HG02588 (cell line): ENCODE measurements at regions not wholly inside any gene's neighbourhood (a gene's known extent, or its start where the extent isn't known, plus 50 kb on each side); places are given as distances from the start of the nearest gene placed in this dataset.

Source experiments
- ATAC-seq: cut with Tn5 transposase; IDR thresholded peaks from one replicate; pipeline ENCODE4 v1.9.1; 2021; ENCODE audit warnings: mild to moderate bottlenecking, moderate library complexity; ENCODE audit not compliant: unreplicated experiment

DNA sequence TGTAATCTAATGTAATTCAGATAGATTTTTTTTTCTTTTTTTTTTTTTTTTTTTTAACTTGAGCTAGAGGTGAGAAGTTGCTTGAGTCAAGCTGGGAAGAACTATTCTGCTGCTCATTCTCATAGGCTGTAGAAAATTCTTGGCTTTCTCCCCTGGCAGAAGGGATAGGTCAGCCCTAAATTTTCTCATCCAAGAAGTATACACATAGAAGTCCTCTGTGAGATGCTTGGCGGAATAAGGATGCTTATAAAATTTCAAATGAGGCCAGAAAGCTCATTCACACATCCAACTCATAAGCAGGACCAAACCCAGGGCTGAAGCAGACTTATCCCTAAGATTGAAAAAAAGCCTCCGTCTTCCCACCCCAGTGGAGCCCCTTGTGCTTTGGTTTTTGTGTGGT is 572.5 kb downstream of the SQOR start:
- ATAC-seq, result no peak

DNA sequence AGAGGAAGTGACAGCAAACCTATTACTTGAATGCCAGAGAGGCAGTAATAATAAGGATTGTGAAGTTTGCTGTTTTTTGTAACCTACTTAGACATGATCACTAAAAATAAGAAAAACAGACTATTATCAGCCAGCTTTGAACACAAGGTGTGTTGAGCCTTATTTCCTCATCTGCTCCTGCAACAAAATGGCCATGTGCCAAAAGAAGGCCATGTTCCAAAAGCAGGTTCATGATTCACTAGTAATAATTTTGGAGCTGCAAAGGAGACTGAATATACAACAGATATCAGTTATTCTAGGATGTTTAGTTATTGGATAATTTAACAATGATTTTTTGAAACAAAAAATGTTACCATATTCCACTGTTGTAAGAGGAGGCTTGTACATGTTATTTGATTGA is 578.7 kb downstream of the SQOR start:
- no peak for ATAC-seq

DNA sequence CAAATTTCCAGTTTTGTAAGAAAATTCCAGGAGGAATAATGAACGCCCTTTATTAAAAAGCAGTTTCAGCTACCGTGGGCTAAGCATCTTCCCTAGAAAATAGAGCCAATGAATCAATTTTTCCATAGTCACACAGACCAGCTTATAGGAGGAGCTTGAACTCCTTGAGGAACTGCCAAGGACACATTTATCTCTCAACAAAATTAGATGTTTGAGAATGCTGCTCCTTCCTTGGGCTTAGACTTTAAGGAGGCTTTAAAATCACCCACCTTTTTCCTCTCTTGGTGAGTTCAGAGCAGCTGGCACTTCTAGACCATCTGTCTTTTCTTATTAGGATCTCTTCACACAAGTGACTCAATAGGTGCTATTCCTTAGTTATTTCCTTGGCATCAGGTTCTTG is 588.0 kb downstream of the SQOR start:
- no peak for ATAC-seq

DNA sequence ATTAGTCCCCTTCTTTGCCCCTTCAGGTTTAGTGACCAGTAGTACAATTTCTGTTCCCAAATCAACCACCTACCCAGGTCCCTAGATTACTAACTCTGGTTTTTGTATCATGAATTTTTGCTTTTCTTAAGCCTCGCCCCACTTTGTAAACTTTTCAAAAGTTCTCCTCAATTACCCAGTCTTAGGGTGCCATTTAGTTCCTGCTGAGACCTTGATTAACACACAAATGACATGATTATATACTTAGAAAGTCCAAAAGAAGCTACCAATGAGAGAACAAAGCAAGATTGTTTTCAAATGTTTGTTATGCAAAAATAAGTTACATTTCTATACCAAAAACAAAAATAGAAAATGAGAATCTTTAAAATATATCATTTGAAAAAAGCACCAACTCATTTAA is 594.4 kb downstream of the SQOR start:
- ATAC-seq, result no peak

DNA sequence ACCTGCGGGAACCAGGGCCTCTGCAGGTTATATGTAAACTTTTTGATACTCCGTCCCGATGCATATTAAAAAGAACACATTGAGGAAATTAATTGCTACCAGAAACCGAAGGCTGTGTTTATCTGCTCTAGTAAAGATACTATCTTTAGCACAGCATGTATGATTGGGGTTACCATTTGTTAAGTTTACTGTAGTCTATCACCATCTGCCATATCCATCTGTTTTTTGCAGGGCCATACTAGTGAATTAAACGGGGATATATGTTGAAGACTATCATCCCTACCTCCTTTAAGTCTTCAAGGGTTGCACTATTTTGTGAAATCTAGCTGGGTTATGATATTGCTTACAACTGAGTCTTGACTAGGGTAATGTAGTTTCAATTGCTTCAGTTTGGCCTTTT is 597.0 kb downstream of the SQOR start:
- no peak for ATAC-seq

DNA sequence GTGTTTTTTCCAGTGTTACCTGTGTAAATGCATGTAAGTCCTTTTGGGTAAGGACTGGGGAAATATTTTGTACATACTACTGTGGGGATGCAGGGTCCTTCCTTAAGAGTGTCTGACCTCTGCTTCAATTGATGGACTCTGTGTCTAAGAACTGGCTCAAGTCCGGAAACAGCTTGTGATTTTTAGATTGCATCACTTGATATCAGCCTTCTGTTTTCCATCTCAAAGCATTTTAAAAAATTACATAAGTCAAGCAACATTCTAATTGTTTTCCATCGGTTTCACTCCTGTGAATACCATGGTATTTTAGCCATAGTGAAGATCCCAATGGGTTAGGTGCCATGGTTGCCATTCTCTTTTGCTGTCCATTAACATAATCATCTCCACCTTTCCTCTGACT is 597.6 kb downstream of the SQOR start:
- no peak for ATAC-seq

DNA sequence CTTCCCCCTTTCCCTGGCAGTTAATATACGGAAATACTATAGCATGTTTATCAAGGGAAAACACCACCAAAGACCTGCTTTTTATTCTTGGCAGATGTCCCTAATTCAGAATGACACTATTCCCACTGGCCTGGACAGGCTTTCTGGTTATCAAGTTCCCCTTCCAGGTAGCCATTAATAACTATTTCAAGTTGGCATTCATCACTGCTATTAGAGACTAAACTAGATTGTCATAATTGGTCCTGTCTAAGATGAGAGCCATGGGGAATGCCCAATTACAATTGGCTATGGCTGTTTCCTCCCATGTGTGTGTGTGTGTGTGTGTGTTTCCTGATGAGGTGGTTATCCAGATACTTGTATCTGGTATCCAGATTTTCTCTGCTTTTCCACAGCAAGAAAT is 608.1 kb downstream of the SQOR start:
- no peak for ATAC-seq

DNA sequence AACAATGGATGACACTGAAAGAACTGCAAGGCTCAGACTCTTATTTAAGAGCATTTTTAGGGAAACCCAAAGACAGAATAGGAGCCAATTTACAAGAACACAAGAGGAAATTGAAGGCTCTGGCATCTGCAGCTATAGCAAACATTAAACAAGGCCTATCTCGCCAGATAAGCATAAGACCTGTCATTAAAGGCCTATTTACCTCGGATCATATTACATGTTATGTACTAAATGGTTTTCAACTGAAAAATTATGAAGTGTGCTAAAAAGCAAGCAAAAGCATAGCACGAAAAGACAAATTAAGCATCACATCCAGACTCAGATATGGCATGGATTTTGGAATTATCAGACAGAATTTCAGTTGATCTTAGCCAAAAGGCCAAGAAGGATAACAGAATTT is 617.1 kb downstream of the SQOR start:
- no peak for ATAC-seq

DNA sequence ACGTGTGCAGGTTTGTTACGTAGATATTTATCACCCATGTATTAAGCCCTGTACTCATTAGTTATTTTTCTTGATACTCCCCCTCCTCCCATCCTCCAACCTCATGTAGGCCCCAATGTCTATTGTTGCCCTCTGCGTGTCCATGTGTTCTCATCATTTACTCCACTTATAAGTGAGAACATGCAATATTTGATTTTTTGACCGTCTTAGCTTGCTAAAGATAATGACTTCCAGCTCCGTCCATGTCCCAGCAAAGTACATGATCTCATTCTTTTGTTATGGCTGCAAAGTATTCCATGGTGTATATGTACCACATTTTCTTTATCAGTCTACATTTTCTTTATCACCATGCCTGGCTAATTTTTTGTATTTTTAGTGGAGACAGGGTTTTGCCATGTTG is 623.2 kb downstream of the SQOR start:
- ATAC-seq, result no peak

DNA sequence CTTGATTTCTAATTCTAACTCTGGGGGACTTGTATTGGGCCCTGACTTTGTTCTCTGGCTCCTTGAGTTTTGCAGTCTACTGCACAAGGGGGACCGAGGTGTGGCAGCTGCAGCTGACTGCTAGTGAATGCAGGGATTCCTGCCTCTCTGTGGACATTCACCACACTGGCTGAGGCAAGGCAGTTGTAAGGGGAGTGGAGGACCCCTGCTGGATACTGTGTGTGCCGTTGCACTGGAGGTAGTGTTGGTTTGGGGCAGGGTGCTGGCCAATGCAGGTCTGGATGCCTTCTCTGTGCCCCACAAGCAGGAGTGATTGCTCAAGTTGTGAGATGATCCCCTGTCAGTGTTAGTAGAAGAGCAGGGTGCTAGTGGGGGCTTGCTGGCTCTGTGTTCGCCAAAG is 626.1 kb downstream of the SQOR start:
- ATAC-seq, result no peak

DNA sequence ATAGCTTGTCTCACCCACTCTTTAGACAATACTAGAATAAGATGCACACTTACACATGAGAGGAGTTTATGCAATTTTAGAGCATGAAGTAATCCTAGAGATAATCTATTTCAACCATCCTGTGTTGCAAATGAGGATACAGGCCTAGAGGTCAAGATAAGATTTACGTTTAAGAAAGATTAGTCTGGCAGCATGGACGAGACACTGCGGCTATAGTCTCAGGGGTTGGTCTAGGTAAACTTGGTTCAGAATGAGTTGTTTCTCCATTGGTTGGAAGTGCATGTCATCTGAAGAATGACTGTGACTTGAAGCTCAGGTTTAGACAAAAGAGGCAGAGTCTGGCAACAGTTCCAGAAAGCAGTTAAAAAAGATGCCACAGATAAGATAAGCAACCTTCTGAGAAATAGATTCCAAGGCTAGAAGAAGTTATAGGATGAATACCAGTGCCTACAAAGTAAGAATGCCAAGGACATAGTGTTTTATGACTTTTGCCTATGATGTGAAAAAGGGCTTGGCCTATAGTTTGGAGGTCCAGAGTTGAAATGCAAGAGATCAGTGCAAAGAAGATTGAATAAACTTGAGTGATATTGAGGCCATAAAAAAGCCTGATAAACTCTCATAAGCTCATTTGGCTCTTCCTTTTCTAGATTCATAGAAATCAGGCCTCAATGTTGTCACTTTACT is 631.0 kb downstream of the SQOR start:
- no peak for ATAC-seq

DNA sequence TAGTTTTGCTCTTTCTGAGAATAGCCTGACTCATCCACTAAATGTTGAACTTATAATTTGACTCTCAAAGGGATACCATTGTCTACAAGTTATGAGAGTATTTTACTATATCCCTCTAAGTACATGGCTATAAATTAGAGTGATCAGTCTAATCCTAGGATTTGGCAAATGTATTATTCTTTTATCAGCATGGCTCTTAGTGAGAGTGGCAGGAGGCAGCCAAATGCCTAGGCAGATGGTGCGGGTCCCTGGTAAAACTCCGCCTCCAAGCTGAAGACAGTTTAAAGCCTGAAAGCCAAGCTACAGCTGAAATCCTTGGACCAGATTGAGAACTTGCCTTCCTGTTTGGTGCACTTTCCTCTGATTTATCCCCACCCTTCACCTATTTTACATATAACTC is 631.8 kb downstream of the SQOR start:
- ATAC-seq, result no peak

DNA sequence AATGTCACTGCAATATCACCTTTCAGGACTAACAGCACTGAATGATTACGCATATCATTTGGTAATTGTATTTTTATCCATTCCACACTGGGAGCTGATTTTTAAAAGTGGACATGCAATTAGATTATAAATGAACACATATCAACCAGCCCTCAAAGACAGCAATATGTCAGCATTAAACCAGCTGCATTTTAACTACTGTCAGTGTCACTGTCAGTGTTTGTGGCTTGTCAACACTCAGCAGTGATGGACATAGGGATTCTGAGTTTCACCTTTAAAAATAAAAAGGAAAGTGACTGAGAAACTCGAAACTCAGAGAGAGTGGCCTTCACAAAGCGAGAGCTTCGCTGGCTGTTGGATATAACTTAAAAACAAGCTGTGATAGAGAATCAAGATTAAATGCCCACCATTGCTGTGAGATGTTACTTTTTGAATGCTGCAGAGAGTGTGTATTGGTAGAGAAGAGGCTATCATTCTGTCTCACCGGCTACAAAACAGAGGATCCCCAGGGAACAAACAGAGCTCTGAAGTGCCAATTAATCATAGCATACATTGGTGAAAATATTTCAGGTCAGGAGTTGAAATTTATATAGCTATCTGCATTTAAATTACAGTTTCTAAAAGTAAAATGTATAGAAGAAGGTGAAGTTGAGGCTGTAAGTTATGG is 635.8 kb downstream of the SQOR start:
- no peak for ATAC-seq

DNA sequence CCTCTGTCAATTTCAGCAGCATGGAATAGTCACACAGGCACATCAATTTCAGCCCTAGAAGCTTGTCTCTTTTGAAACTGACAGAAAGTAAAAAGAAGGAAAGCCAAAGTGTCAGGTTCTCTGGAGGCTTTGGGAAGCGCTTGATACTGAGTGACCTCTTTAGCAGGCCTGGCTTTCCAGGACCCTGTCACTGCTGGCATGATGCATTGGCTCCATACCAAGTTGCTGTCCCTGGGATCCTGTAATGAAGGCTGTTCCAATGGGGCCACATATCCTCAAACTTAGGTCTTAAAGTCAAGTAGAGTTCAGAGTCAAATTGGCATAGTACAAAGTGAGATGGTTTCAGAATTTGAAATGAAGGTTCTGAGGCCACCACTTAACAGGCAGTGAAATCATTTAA is 640.9 kb downstream of the SQOR start:
- no peak for ATAC-seq

DNA sequence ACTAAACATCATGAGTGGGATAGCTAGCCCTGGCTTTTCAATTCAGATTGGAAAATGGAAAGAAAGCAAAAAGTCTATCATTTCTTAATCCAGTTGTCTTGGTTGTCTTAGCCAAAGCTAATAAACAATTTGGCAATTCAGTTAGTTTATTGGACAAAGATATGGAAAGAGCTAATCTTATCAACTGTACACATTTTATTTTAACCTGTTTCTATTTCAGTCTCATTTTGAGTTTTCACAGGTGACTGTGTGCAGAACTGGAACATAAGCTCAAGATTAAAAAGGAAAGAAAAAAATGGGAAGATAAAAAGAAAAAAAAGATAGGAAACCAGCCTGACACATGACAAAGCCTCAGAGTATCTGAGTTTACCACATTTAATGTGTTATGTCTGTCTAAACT is 642.6 kb downstream of the SQOR start:
- ATAC-seq, result no peak

DNA sequence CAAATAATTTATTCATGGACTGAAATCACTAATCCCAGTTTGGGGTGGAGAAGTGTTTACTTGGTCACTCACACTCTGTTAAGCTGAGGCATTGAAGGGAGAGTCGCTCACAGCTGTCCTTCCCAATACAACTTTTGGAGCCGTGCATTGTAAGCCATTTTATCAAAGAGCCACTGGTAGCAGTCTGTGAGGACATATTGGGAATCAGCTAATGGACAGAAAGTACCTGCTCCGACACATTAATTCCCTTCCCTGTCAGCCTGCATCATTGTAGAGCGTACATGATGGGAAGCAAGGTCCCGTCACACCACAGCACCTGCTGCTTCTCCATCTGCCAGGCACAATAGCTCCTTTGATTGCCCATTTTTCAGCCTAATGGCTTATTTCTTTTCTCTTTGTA is 643.2 kb downstream of the SQOR start:
- ATAC-seq, result no peak

DNA sequence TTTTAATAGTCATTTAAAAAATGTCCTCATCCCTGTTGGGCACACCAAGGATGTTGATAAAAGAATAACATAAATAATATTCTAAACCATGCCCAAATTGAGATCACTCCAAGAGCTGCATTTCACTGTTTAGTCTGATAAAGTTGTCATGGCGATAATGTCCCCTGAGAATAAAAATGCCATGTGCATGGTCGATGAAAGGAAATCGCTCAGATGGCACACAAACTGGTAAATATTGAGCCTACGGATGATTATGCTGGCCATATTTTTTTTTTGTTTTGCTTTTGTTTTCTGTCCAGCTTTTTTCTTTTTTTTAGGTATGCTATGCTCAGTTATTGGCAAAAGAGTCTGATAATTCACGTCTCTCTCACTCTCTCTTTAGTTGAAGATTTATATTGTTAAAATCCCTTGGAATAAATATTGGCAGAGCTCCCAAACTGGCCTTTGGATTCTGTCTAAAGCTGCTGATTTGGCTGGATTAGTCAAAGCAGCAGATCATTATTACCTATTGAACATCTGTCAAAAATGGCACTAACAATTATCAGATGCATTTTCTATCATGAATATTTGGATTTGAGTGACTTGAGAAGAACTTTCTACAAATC is 643.8 kb downstream of the SQOR start:
- no peak for ATAC-seq

DNA sequence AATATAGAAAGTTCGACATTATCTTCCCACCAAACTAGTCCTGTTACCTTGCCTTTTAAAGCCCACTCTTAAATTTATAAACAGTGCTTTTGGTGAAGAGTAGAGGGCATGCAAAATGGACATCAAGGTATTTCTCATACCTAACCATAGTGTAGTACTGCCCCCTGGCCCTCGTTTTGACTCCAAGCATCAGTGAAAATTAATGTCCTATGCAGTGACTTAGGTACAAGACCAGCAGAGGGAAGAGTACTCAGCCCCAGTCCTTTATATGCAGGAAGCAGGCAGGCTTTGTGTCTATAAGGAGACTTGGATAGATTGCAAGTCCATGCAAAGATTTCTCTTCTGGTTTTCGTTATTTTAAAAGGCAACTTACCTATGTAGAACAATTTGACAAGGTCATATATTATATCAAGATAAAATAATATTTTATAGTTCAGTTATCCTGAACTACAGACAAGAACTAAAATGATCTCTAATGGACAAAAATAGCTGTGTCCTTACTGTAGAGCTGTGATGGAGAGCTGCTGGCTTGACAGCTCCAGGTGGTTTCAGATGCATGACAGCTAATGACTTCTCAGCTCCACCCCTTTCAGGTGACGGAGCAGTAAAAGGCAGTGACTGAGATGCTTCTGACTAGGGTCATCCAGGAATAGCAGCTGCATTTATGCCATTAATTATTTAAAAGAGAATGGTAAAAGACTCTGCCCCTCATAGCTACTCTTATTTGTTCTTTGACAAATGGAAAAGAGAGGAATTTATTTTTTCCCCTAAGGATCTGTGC is 646.1 kb downstream of the SQOR start:
- no peak for ATAC-seq

DNA sequence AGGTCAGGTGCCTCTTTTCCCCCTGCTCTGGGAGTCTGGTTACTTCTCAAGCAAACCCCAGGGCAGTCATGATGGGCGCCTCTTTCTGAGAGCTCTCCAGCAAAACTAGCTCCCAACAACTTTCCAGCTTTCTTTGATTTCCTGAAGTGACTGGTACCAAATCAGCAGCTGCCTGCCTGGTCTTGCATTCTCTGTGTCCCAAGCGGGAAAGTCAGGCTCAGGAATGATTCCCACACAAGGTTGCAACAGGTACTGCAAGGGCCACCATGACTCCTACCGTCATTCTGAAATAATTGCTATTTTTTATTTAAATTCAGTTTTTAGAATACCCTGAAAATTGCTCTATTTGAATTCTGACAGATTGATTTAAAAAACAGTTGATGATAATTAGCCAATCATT is 658.7 kb downstream of the SQOR start:
- ATAC-seq, result no peak

DNA sequence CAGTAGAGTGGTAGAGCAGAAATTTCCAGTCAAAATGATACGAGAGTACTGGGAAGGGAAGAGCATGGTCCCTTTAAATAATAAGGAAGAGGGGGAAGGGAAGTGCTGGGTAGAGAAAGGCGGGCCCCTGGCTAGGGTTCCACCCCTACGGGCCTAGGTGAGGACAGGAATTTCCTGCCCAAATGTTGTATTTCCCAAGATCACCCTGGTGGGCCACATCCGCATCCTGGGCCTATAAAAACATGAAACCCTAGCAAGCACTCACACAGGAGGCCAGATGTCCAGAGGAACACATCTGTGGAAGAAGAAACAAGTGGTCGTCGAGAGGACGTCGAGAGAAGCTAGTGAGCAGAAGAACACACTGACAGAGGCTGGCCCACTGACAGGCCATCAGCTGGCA is 661.2 kb downstream of the SQOR start:
- no peak for ATAC-seq

DNA sequence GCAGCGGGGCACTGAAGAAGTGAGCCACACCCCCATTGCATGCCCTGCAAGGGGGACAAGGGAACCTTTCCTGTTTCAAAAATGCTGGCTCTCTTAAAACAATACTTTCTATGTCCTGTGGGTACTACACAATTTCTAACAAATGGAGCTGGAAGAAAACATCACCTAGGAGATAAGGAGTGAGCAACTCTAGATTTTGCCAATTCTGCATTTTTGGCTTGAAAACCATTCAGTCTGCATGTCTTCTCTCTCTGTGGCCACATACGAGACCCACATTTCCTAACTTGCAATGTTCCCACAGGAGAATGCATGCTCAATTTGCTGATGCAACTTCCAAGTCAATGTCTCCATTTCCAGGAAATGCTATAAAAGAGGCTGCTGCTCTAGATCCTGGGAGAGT is 662.0 kb downstream of the SQOR start:
- ATAC-seq, result no peak

DNA sequence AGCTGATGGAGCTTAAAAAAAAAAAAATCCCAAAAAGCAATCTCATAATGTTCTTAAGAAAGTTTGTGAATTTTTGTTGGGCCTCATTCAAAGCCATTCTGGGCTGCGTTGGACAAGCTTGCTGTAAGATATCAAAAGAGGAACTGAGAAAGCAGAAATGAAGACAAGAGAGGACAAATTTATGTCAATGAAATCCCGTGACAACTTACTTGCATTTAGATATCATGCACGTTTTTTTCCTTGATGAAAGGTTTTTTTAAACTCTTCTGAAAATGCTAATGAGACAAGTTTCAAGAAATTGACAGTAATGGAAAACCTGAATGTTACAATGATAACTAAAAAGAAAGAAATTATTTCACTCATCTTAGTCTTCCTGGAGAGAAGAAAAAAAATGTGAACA is 662.9 kb downstream of the SQOR start:
- peak; percentile 76 for ATAC-seq
